ENCODE measurements at regions not wholly inside any gene's neighbourhood (a gene's known extent, or its start where the extent isn't known, plus 50 kb on each side); places are given as distances from the start of the nearest gene placed in this dataset.

GRCh38 chr4:129327637-129328036 lies 231.7 kb downstream of the C4orf33 start:
- BruUV-seq (replicated peaks) = no TSS peak
- Histone ChIP-seq H2BK15ac (ENCODE audit: low read depth, low read length) (no peak overlapping the region), H3K9me1 (ENCODE audit: insufficient read depth, low read length) (no peaks in the 10 kb centered on the region), H3K9me3 (ENCODE audit: control insufficient read depth, insufficient read depth, low read length) (no peaks in the 10 kb centered on the region), H3K14ac (replicated peaks; ENCODE audit: low read depth, low read length) (no peak overlapping the region), H2AFZ (replicated peaks; ENCODE audit: low read length, poor library complexity) (no peak overlapping the region), H2BK20ac (ENCODE audit: low read depth, low read length) (no peak overlapping the region), H2BK5ac (ENCODE audit: low read depth, low read length, poor library complexity, severe bottlenecking) (no peak overlapping the region), H3K9ac (ENCODE audit: low read depth, low read length) (no peak overlapping the region), H3K4me3 (ENCODE audit: insufficient read depth, low read depth, low read length) (no peak overlapping the region), H3K27me3 (ENCODE audit: control insufficient read depth, insufficient read depth, low read length) (no peaks in the 10 kb centered on the region), H3K36me3 (ENCODE audit: control insufficient read depth, insufficient read depth, low read length) (no peaks in the 10 kb centered on the region), H4K91ac (ENCODE audit: insufficient read depth, low read depth, low read length) (no peak overlapping the region), H4K20me1 (ENCODE audit: insufficient read depth, low read length) (no peaks in the 10 kb centered on the region), H3K79me1 (ENCODE audit: low read depth in 1 of 2, low read length in 2 of 2) (no peaks in the 10 kb centered on the region), H3K4me1 (ENCODE audit: control insufficient read depth, insufficient read depth, low read length) (no peaks in the 10 kb centered on the region), H2AK5ac (ENCODE audit: low read depth, low read length) (no peak overlapping the region), H2AK9ac (replicated peaks; ENCODE audit: low read depth, low read length, poor library complexity) (no peak overlapping the region), H4K5ac (ENCODE audit: low read depth, low read length) (no peak overlapping the region), H3K56ac (ENCODE audit: extremely low read depth, insufficient read depth, low read length) (no peak overlapping the region), H2BK120ac (ENCODE audit: low read depth, low read length) (no peak overlapping the region), H3K4me2 (ENCODE audit: low read depth, low read length) (no peak overlapping the region), H3K18ac (ENCODE audit: low read depth, low read length) (no peak overlapping the region), H3K27ac (ENCODE audit: insufficient read depth, low read length) (no peak overlapping the region), H4K8ac (ENCODE audit: low read depth in 2 of 2, low read length in 2 of 2) (no peak overlapping the region), H3K23ac (ENCODE audit: low read depth, low read length) (no peak overlapping the region), H3K4ac (ENCODE audit: low read depth, low read length) (no peak overlapping the region)
- POLR2A ChIA-PET (ENCODE audit: unreplicated experiment) = no interaction called here
- DNase-seq = no peak
- no peak for TF ChIP-seq RCOR1 (IDR thresholded peaks at IDR 0.05; ENCODE audit: insufficient replicate concordance, low read length)
- TF ChIP-seq POLR2A (IDR thresholded peaks at IDR 0.05; ENCODE audit: low read depth, low read length) = no peak
- no peak for TF ChIP-seq SMC3 (IDR thresholded peaks at IDR 0.05; ENCODE audit: low read depth, low read length)
- TF ChIP-seq CHD1 (IDR thresholded peaks at IDR 0.05; ENCODE audit: low read depth, low read length) = no peak
- no peak for TF ChIP-seq BHLHE40 (IDR thresholded peaks at IDR 0.05; ENCODE audit: low read depth, low read length)
- no peak for TF ChIP-seq RFX5 (IDR thresholded peaks at IDR 0.05; ENCODE audit: low read depth, low read length)
- intact Hi-C loops (cut with micrococcal nuclease) (no loop called here), dilution Hi-C loops (cut with HindIII; ENCODE audit: low sequenced_read_pairs, unreplicated experiment) (no loop called here), in situ Hi-C loops (cut with MboI; ENCODE audit: low sequenced_read_pairs) (no loop called here)
- CTCF ChIA-PET = no interaction called here
- no peak for ATAC-seq (ENCODE audit: low read depth)
- no CpG with 5 or more reads among the region's 2 CpGs for WGBS, 2 experiments (ENCODE audit: extremely low coverage in 2 of 2, insufficient read length in 1 of 2)

All from IMR-90 (cell line).